ENCODE measurements at regions not wholly inside any gene's neighbourhood (a gene's known extent, or its start where the extent isn't known, plus 50 kb on each side); places are given as distances from the start of the nearest gene placed in this dataset.

DNA sequence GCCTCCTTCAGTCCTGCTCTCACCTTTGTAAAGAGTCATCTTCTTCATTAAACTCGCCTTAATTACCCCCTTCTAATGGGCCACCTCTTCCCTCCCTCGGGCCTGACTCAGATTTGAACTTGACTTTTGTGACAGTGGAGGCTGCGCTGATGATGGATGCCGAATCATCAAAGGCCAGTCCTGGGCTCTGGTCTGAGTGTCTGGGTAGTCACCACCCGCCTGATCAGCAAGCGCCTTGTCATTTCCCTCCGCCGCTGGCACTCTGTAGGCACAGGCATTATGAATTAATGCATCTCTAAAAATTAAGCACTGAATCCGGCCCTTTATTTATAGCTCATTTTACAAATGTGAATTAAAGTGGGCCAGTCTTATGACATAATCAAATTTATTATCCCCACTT, 116.7 kb upstream of the PROK2 start:
- Mint-ChIP-seq H3K36me3 (ENCODE audit: low read depth) (no peaks in the 10 kb centered on the region), H3K4me3 (no peak overlapping the region), H3K27ac (peak overlapping the region; percentile 20; the same call in 1 of the 2 replicates), H3K27me3 (ENCODE audit: insufficient read depth, low read depth, poor library complexity) (no peaks in the 10 kb centered on the region), H3K4me1 (peaks cover 13% of the 10 kb centered on the region; the same call in 2 of the 3 replicates), H3K9me3 (no peaks in the 10 kb centered on the region; the same call in 2 of the 3 replicates)
- TF ChIP-seq, protein P1, sequence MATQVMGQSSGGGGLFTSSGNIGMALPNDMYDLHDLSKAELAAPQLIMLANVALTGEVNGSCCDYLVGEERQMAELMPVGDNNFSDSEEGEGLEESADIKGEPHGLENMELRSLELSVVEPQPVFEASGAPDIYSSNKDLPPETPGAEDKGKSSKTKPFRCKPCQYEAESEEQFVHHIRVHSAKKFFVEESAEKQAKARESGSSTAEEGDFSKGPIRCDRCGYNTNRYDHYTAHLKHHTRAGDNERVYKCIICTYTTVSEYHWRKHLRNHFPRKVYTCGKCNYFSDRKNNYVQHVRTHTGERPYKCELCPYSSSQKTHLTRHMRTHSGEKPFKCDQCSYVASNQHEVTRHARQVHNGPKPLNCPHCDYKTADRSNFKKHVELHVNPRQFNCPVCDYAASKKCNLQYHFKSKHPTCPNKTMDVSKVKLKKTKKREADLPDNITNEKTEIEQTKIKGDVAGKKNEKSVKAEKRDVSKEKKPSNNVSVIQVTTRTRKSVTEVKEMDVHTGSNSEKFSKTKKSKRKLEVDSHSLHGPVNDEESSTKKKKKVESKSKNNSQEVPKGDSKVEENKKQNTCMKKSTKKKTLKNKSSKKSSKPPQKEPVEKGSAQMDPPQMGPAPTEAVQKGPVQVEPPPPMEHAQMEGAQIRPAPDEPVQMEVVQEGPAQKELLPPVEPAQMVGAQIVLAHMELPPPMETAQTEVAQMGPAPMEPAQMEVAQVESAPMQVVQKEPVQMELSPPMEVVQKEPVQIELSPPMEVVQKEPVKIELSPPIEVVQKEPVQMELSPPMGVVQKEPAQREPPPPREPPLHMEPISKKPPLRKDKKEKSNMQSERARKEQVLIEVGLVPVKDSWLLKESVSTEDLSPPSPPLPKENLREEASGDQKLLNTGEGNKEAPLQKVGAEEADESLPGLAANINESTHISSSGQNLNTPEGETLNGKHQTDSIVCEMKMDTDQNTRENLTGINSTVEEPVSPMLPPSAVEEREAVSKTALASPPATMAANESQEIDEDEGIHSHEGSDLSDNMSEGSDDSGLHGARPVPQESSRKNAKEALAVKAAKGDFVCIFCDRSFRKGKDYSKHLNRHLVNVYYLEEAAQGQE (IDR thresholded peaks at IDR 0.05; ENCODE audit: unreplicated experiment) = no peak
- TF ChIP-seq EZH2phosphoT487 (IDR thresholded peaks at IDR 0.05; ENCODE audit: unreplicated experiment) = no peak
- no peak for TF ChIP-seq EZH2 (IDR thresholded peaks at IDR 0.05; ENCODE audit: low read depth, unreplicated experiment)
- TF ChIP-seq ZNF114 (CRISPR knock-in tag; IDR thresholded peaks at IDR 0.05) = no peak
- no peak for TF ChIP-seq CREB1 (CRISPR knock-in tag; IDR thresholded peaks at IDR 0.05; ENCODE audit: low read depth)
- TF ChIP-seq POLR2AphosphoS5 (IDR thresholded peaks at IDR 0.05; ENCODE audit: low read depth) = no peak
- TF ChIP-seq NANOG (IDR thresholded peaks at IDR 0.05; ENCODE audit: borderline replicate concordance) = no peak
- TF ChIP-seq JUNB (IDR thresholded peaks at IDR 0.05; ENCODE audit: unreplicated experiment) = no peak
- TF ChIP-seq STAT1 (IDR thresholded peaks at IDR 0.05; ENCODE audit: unreplicated experiment) = no peak
- TF ChIP-seq ZNF331 (CRISPR knock-in tag; IDR thresholded peaks at IDR 0.05; ENCODE audit: low read depth) = no peak
- TF ChIP-seq, protein P2, sequence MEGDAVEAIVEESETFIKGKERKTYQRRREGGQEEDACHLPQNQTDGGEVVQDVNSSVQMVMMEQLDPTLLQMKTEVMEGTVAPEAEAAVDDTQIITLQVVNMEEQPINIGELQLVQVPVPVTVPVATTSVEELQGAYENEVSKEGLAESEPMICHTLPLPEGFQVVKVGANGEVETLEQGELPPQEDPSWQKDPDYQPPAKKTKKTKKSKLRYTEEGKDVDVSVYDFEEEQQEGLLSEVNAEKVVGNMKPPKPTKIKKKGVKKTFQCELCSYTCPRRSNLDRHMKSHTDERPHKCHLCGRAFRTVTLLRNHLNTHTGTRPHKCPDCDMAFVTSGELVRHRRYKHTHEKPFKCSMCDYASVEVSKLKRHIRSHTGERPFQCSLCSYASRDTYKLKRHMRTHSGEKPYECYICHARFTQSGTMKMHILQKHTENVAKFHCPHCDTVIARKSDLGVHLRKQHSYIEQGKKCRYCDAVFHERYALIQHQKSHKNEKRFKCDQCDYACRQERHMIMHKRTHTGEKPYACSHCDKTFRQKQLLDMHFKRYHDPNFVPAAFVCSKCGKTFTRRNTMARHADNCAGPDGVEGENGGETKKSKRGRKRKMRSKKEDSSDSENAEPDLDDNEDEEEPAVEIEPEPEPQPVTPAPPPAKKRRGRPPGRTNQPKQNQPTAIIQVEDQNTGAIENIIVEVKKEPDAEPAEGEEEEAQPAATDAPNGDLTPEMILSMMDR (conservative IDR thresholded peaks at IDR 0.05; ENCODE audit: low read depth in 2 of 2) = no peak
- TF ChIP-seq, protein P3, sequence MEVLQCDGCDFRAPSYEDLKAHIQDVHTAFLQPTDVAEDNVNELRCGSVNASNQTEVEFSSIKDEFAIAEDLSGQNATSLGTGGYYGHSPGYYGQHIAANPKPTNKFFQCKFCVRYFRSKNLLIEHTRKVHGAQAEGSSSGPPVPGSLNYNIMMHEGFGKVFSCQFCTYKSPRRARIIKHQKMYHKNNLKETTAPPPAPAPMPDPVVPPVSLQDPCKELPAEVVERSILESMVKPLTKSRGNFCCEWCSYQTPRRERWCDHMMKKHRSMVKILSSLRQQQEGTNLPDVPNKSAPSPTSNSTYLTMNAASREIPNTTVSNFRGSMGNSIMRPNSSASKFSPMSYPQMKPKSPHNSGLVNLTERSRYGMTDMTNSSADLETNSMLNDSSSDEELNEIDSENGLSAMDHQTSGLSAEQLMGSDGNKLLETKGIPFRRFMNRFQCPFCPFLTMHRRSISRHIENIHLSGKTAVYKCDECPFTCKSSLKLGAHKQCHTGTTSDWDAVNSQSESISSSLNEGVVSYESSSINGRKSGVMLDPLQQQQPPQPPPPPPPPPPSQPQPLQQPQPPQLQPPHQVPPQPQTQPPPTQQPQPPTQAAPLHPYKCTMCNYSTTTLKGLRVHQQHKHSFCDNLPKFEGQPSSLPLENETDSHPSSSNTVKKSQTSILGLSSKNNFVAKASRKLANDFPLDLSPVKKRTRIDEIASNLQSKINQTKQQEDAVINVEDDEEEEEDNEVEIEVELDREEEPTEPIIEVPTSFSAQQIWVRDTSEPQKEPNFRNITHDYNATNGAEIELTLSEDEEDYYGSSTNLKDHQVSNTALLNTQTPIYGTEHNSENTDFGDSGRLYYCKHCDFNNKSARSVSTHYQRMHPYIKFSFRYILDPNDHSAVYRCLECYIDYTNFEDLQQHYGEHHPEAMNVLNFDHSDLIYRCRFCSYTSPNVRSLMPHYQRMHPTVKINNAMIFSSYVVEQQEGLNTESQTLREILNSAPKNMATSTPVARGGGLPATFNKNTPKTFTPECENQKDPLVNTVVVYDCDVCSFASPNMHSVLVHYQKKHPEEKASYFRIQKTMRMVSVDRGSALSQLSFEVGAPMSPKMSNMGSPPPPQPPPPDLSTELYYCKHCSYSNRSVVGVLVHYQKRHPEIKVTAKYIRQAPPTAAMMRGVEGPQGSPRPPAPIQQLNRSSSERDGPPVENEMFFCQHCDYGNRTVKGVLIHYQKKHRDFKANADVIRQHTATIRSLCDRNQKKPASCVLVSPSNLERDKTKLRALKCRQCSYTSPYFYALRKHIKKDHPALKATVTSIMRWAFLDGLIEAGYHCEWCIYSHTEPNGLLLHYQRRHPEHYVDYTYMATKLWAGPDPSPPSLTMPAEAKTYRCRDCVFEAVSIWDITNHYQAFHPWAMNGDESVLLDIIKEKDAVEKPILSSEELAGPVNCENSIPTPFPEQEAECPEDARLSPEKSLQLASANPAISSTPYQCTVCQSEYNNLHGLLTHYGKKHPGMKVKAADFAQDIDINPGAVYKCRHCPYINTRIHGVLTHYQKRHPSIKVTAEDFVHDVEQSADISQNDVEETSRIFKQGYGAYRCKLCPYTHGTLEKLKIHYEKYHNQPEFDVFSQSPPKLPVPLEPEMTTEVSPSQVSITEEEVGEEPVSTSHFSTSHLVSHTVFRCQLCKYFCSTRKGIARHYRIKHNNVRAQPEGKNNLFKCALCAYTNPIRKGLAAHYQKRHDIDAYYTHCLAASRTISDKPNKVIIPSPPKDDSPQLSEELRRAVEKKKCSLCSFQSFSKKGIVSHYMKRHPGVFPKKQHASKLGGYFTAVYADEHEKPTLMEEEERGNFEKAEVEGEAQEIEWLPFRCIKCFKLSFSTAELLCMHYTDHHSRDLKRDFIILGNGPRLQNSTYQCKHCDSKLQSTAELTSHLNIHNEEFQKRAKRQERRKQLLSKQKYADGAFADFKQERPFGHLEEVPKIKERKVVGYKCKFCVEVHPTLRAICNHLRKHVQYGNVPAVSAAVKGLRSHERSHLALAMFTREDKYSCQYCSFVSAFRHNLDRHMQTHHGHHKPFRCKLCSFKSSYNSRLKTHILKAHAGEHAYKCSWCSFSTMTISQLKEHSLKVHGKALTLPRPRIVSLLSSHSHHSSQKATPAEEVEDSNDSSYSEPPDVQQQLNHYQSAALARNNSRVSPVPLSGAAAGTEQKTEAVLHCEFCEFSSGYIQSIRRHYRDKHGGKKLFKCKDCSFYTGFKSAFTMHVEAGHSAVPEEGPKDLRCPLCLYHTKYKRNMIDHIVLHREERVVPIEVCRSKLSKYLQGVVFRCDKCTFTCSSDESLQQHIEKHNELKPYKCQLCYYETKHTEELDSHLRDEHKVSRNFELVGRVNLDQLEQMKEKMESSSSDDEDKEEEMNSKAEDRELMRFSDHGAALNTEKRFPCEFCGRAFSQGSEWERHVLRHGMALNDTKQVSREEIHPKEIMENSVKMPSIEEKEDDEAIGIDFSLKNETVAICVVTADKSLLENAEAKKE (CRISPR knock-in tag; IDR thresholded peaks at IDR 0.05) = no peak
- TF ChIP-seq, protein P4, sequence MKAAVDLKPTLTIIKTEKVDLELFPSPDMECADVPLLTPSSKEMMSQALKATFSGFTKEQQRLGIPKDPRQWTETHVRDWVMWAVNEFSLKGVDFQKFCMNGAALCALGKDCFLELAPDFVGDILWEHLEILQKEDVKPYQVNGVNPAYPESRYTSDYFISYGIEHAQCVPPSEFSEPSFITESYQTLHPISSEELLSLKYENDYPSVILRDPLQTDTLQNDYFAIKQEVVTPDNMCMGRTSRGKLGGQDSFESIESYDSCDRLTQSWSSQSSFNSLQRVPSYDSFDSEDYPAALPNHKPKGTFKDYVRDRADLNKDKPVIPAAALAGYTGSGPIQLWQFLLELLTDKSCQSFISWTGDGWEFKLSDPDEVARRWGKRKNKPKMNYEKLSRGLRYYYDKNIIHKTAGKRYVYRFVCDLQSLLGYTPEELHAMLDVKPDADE (IDR thresholded peaks at IDR 0.05) = no peak
- H3K36me3 ChIP-seq (ENCODE audit: insufficient read depth) = no peaks in the 10 kb centered on the region
- ATAC-seq (no peak), DNase-seq (ENCODE audit: low spot score) (no peak)
- 0 out of 2 replicates have a peak overlapping the region, but pooled peaks have one; percentile 32 for H2AFZ ChIP-seq
- no peaks in the 10 kb centered on the region for H3K9me2 ChIP-seq (ENCODE audit: insufficient read depth)
- H3K4me2 ChIP-seq = no peak overlapping the region
- H3K27ac ChIP-seq (ENCODE audit: low read depth) = no peak overlapping the region
- H3K27me3 ChIP-seq (ENCODE audit: insufficient read depth) = no peaks in the 10 kb centered on the region
- H4K20me1 ChIP-seq (replicated peaks; ENCODE audit: insufficient read depth) = no peaks in the 10 kb centered on the region
- no peaks in the 10 kb centered on the region for H3F3A ChIP-seq (replicated peaks; ENCODE audit: low read depth)
- peaks cover 16% of the 10 kb centered on the region for H3K4me1 ChIP-seq (ENCODE audit: insufficient read depth)
- no peak overlapping the region for H3K4me3 ChIP-seq
- no peaks in the 10 kb centered on the region for H3K79me2 ChIP-seq (replicated peaks; ENCODE audit: insufficient read depth)
